ENCODE measurements at regions not wholly inside any gene's neighbourhood (a gene's known extent, or its start where the extent isn't known, plus 50 kb on each side); places are given as distances from the start of the nearest gene placed in this dataset.
"Not testable (repeated sequence)": the region's sequence is repeated elsewhere in the genome, so short reads cannot be mapped to it uniquely, and the experiment has no call there.

DNA sequence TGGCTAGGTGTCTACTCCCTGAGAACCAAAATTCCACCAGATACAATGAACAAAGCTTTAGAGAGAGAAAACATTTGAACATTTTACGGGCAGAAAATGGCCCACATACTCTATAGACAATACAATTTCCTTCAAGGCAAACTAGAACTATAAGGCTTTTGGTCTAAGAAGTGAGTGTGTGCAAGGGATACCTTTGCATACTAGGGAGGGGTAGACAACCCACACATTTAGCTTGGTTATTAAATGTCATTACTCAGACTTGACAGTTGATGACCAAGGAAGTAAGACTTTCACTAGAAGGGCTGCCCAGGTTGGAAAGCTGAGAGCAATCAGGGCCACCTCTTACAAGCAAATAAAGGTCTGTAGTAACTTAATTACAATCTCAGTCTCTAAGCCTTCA, 64.0 kb upstream of the PLEKHM1 start:
- H3K9me3 Mint-ChIP-seq (ENCODE audit: low read depth); H3K4me1 Mint-ChIP-seq (ENCODE audit: low read depth); H3K27me3 Mint-ChIP-seq; H3K36me3 Mint-ChIP-seq; H3K27ac Mint-ChIP-seq; H3K4me3 Mint-ChIP-seq: not testable (repeated sequence)

DNA sequence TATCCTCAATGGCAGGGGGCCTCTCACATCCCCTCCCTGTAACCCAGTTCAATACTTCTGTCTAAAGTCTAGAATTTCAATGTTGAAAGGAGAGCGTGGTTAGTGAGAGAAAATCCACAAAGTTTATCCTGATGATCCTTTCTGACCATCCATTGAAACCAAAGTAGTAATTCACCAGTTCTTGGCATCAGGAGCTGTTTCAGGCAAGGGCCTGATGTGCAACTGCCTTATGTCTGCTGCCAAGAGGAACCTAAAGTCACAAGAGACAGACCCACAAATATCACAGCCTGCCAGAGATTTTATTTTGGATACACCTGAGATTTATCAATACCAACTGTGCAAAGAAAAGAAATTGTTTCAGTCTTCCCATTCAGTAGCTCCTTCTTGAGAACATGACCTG, 68.3 kb upstream of the PLEKHM1 start:
- H3K9me3 Mint-ChIP-seq (ENCODE audit: low read depth); H3K36me3 Mint-ChIP-seq; H3K4me3 Mint-ChIP-seq: not testable (repeated sequence)

DNA sequence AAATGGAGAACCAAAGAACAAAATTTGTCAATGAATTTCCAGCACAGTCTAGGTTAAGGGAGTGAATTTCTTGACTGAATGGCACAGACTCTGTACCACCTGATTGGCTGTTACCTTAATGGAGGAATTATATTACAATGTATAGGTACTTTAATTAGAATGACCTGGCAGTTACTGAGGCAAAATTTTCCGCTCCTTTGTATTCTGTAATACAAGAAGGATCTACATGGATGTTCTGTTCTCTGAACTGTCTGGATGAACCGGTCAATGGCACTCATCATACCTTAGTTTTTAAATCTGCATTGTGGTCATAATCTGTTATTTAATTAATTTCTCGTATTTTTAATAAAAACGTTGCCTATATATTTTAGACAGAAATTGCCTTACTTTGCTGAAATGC, 72.3 kb upstream of the PLEKHM1 start:
- not testable (repeated sequence) for H3K27me3 Mint-ChIP-seq; H3K4me3 Mint-ChIP-seq; H3K27ac Mint-ChIP-seq; H3K36me3 Mint-ChIP-seq; H3K9me3 Mint-ChIP-seq (ENCODE audit: low read depth)
- H3K4me1 Mint-ChIP-seq (ENCODE audit: low read depth) = peaks cover 20% of the 10 kb centered on the region

More for the DNA sequence above, 68.3 kb upstream of the PLEKHM1 start:
- H3K27me3 Mint-ChIP-seq; H3K27ac Mint-ChIP-seq; H3K4me1 Mint-ChIP-seq (ENCODE audit: low read depth): not testable (repeated sequence)

DNA sequence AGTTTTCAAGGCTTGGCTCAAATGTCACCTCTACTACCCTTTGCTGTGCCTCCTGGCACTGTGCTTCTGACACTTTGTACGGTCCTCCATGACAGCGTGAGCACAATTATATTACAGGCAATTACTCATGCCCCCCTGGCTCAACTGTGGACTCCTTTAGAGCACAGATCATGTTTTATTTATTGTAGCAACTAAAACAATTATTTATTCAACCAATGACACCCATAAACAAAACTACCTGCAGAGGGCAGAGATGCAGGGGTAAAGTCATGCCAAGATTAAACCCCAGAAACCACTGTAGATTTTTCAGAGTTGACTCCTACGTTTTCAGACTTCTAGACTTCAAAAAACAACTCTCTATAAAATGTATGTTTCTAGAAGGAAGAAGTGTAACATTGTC, 72.8 kb upstream of the PLEKHM1 start:
- peaks cover 23% of the 10 kb centered on the region for H3K4me1 Mint-ChIP-seq (ENCODE audit: low read depth)
- not testable (repeated sequence) for H3K27me3 Mint-ChIP-seq; H3K27ac Mint-ChIP-seq; H3K9me3 Mint-ChIP-seq (ENCODE audit: low read depth); H3K4me3 Mint-ChIP-seq; H3K36me3 Mint-ChIP-seq

DNA sequence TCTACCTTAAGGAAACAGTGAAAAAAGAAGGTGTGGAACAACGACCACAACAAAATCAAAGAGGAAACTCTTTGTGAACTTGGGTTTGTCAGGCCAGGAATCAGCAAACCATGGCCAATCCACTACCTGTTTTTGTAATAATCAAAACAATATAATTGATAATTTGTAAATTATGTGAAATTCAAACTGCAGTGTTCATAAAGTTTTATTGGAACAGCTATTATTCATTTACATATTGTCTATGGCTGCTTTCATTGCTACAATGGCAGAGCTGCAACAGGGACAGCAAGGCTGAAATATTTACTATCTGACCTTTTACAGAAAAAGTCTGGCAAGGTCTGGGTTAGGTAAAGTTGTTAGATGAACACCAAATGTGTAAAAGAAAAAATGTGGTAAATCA, 77.8 kb upstream of the PLEKHM1 start:
- peaks cover 21% of the 10 kb centered on the region for H3K4me1 Mint-ChIP-seq (ENCODE audit: low read depth)
- H3K27me3 Mint-ChIP-seq; H3K4me3 Mint-ChIP-seq; H3K36me3 Mint-ChIP-seq; H3K27ac Mint-ChIP-seq; H3K9me3 Mint-ChIP-seq (ENCODE audit: low read depth): not testable (repeated sequence)

DNA sequence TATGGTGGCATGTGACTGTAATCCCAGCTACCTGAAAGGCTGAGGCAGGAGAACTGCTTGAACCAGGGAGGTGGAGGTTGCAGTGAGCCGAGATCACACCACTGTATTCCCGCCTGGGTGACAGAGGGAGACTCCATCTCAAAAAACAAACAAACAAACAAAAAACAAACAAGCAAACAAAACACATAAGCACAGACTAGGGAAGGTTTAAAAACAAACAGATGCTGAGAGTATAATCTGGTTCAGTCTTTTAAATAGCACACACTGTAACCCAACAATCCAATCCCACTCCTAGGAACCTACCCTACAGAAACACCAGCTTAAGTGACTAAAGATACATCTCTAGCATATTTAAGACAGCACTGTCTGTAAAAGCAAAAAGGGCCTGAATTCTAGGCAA, 82.8 kb upstream of the PLEKHM1 start:
- H3K9me3 Mint-ChIP-seq (ENCODE audit: low read depth); H3K27me3 Mint-ChIP-seq; H3K4me3 Mint-ChIP-seq; H3K36me3 Mint-ChIP-seq: not testable (repeated sequence)
- Mint-ChIP-seq H3K27ac (peak overlapping the region; percentile 55), H3K4me1 (ENCODE audit: low read depth) (peaks cover 42% of the 10 kb centered on the region)

GRCh38 chr17:45573924-45574770, 83.6 kb upstream of the PLEKHM1 start:
- Mint-ChIP-seq H3K27me3 (no peaks in the 10 kb centered on the region), H3K27ac (peak overlapping the region; percentile 55), H3K4me3 (no peak overlapping the region), H3K9me3 (ENCODE audit: low read depth) (no peaks in the 10 kb centered on the region), H3K4me1 (ENCODE audit: low read depth) (peaks cover 46% of the 10 kb centered on the region), H3K36me3 (peaks cover 6% of the 10 kb centered on the region)

GRCh38 chr17:45575126-45575885, 84.8 kb upstream of the PLEKHM1 start:
- H3K9me3 Mint-ChIP-seq (ENCODE audit: low read depth) = no peaks in the 10 kb centered on the region
- no peaks in the 10 kb centered on the region for H3K27me3 Mint-ChIP-seq
- peak overlapping the region; percentile 64 for H3K27ac Mint-ChIP-seq
- H3K36me3 Mint-ChIP-seq = peaks cover 10% of the 10 kb centered on the region
- H3K4me3 Mint-ChIP-seq = no peak overlapping the region
- peaks cover 57% of the 10 kb centered on the region for H3K4me1 Mint-ChIP-seq (ENCODE audit: low read depth)

- peaks cover 68% of the 10 kb centered on the region for H3K4me1 Mint-ChIP-seq (ENCODE audit: low read depth)
- H3K27ac Mint-ChIP-seq; H3K9me3 Mint-ChIP-seq (ENCODE audit: low read depth); H3K27me3 Mint-ChIP-seq; H3K4me3 Mint-ChIP-seq: not testable (repeated sequence)
- H3K36me3 Mint-ChIP-seq = peaks cover 14% of the 10 kb centered on the region
These were observed 86.2 kb upstream of the PLEKHM1 start for GRCh38 chr17:45576527-45577307.

DNA sequence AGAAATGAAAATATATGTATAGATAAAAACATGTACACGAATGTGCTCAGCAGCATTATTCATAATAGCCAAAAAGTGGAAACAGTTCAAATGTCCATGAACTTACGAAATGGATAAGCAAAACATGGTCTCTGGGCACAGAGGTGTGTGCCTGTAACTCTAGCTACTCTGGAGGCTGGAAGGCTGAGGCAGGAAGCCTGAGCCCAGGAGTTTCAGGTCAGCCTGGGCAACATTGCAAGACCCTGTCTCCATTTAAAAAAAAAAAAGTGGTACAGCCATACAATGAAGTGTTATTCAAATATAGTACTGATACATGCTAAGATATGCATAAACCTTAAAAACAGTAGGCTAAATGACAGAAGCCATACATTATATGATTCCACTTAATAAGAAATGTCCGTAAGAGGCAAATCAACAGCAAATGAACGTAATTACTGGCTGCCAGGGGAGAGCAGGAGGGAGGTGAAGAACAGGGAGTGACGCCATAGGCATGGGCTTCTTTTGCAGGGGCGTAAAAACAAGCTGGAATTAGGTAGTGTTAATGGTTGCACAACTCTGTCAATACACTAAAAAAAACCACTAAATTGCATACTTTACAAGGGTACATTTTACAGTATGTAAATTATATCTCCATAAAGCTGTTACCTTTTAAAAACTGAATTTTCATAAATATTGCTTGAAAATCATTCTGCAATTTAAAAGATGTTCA, 87.2 kb upstream of the PLEKHM1 start:
- no peak overlapping the region for H3K27ac Mint-ChIP-seq
- H3K9me3 Mint-ChIP-seq (ENCODE audit: low read depth) = no peaks in the 10 kb centered on the region
- peaks cover 14% of the 10 kb centered on the region for H3K36me3 Mint-ChIP-seq
- H3K4me3 Mint-ChIP-seq = no peak overlapping the region
- H3K27me3 Mint-ChIP-seq = no peaks in the 10 kb centered on the region
- H3K4me1 Mint-ChIP-seq (ENCODE audit: low read depth) = peaks cover 75% of the 10 kb centered on the region

- peaks cover 16% of the 10 kb centered on the region for H3K36me3 Mint-ChIP-seq
- peaks cover 80% of the 10 kb centered on the region for H3K4me1 Mint-ChIP-seq (ENCODE audit: low read depth)
- no peaks in the 10 kb centered on the region for H3K27me3 Mint-ChIP-seq
- no peak overlapping the region for H3K4me3 Mint-ChIP-seq
- H3K27ac Mint-ChIP-seq = peak overlapping the region; percentile 47
- H3K9me3 Mint-ChIP-seq (ENCODE audit: low read depth) = no peaks in the 10 kb centered on the region
These were observed 88.3 kb upstream of the PLEKHM1 start for GRCh38 chr17:45578516-45579455.

GRCh38 chr17:45579529-45580495, 89.3 kb upstream of the PLEKHM1 start:
- peak overlapping the region; percentile 41 for H3K27ac Mint-ChIP-seq
- H3K27me3 Mint-ChIP-seq = no peaks in the 10 kb centered on the region
- peaks cover 15% of the 10 kb centered on the region for H3K36me3 Mint-ChIP-seq
- H3K4me3 Mint-ChIP-seq = no peak overlapping the region
- H3K4me1 Mint-ChIP-seq (ENCODE audit: low read depth) = peaks cover 76% of the 10 kb centered on the region
- no peaks in the 10 kb centered on the region for H3K9me3 Mint-ChIP-seq (ENCODE audit: low read depth)

DNA sequence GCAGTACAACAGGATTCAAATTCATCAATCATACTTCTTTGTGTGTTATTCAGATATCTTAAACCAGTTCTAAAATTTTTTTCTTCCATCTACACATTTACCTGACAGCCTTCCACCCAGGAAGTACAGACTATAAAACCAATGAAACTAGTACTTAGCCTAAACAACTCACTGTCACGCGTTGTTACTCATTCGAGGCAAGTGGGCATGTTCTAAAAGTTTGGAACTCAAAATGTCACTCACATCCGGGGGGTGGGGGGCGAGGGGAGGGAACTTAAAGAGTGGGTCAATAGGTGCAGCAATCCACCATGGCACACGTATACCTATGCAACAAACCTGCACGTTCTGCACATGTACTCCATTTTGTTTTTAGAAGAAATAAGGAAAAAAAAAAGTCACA, 90.4 kb upstream of the PLEKHM1 start:
- peaks cover 12% of the 10 kb centered on the region for H3K36me3 Mint-ChIP-seq

More for the DNA sequence above, 90.4 kb upstream of the PLEKHM1 start:
- H3K27ac Mint-ChIP-seq = peak overlapping the region; percentile 35
- H3K9me3 Mint-ChIP-seq (ENCODE audit: low read depth) = no peaks in the 10 kb centered on the region
- H3K4me1 Mint-ChIP-seq (ENCODE audit: low read depth) = peaks cover 68% of the 10 kb centered on the region
- no peaks in the 10 kb centered on the region for H3K27me3 Mint-ChIP-seq
- peak overlapping the region; percentile 19 for H3K4me3 Mint-ChIP-seq
